Natural killer cell (primary cell): ENCODE measurements at regions not wholly inside any gene's neighbourhood (a gene's known extent, or its start where the extent isn't known, plus 50 kb on each side); places are given as distances from the start of the nearest gene placed in this dataset.

Experiments
- ATAC-seq, 3 donors: fragments of 150-1000 bp in 2 of 3; fragments of 200-7000 bp in 1 of 3; cut with Tn5 transposase; 1 replicate in 1 of 3; 2 replicates in 2 of 3; pipeline ENCODE4 v1.10.0; 2021; ENCODE audit warnings: mild to moderate bottlenecking in 2 of 3, moderate library complexity in 2 of 3
- DNase-seq, 2 donors: peaks; one replicate each; pipeline versions ENCODE4 v3.0.0 to v3.0.0-alpha.2; 2013 to 2021; ENCODE audit warnings: mixed read lengths in 1 of 2
- H3K27ac ChIP-seq: one replicate; pipeline ENCODE4 v1.5.1; 2013; ENCODE audit warnings: mild to moderate bottlenecking, low read length
- H3K27me3 ChIP-seq: one replicate; pipeline ENCODE4 v1.6.1; 2013; ENCODE audit warnings: low read length; ENCODE audit not compliant: control insufficient read depth, insufficient read depth
- H3K36me3 ChIP-seq: one replicate; pipeline ENCODE4 v1.6.1; 2013; ENCODE audit warnings: low read length; ENCODE audit not compliant: control insufficient read depth, insufficient read depth
- H3K4me1 ChIP-seq: one replicate; pipeline ENCODE4 v1.6.1; 2013; ENCODE audit warnings: low read length; ENCODE audit not compliant: control insufficient read depth, insufficient read depth
- H3K4me3 ChIP-seq: one replicate; pipeline ENCODE4 v1.5.1; 2013; ENCODE audit warnings: low read length
- H3K9me3 ChIP-seq: one replicate; pipeline ENCODE4 v1.6.1; 2013; ENCODE audit warnings: low read length; ENCODE audit not compliant: control insufficient read depth, insufficient read depth
- H3K27ac Mint-ChIP-seq, 2 donors: one replicate each; pipeline ENCODE4 v1.8.0; 2022; ENCODE audit warnings: mild to moderate bottlenecking in 2 of 2, mixed read lengths in 2 of 2, moderate library complexity in 1 of 2
- H3K27me3 Mint-ChIP-seq, 2 donors: one replicate each; pipeline ENCODE4 v1.8.0; 2022; ENCODE audit warnings: low read depth in 2 of 2, mixed read lengths in 2 of 2
- H3K36me3 Mint-ChIP-seq: one replicate; pipeline ENCODE4 v1.8.0; 2022; ENCODE audit warnings: mixed read lengths
- H3K4me1 Mint-ChIP-seq, 2 donors: one replicate each; pipeline ENCODE4 v1.8.0; 2022; ENCODE audit warnings: mixed read lengths in 2 of 2
- H3K4me3 Mint-ChIP-seq: one replicate; pipeline ENCODE4 v1.8.0; 2022; ENCODE audit warnings: mild to moderate bottlenecking, moderate library complexity, mixed read lengths
- H3K9me3 Mint-ChIP-seq, 2 donors: one replicate each; pipeline ENCODE4 v1.8.0; 2022; ENCODE audit warnings: mixed read lengths in 2 of 2
- WGBS: methylation state at CpG from one replicate; pipeline ENCODE4 v1.1.7; 2013; ENCODE audit warnings: missing lambda C conversion rate; ENCODE audit not compliant: insufficient coverage; 5-methylcytosine and 5-hydroxymethylcytosine counted together
- intact Hi-C: fragments of 100-400 bp; cut with micrococcal nuclease; formaldehyde crosslinking; loops from one replicate; pipeline ENCODE4 v1.14.2; 2022
- TF ChIP-seq, protein P1 (sequence below): fragments of 200-600 bp; IDR thresholded peaks from one replicate; pipeline ENCODE4 v1.8.0; 2022; ENCODE audit warnings: antibody characterized with exemption

DNA sequence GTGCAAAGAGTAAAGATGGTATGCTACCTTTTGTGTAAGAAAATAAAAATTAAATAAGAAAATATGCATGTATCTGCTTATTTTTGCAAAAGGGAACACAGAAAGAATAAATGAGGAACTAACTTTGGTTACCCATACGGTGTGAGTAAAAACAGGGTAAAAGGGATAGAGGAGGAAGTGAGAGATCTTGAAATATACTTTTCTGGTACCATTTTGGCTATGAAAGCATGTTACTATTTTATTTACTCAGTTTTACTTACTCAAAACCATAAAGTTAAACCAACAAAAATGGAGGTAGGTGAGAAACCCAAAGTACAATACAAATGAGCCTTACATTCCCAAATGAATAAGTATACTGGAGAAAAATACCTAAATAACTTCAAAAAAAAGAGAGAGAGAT lies 122.0 kb upstream of the EGLN3 start:
- no peaks in the 10 kb centered on the region for H3K27me3 ChIP-seq
- Mint-ChIP-seq H3K36me3 (no peaks in the 10 kb centered on the region), H3K27ac (no peak overlapping the region), H3K4me3 (no peak overlapping the region), H3K27me3 (peaks cover 0 to 2% of the 10 kb centered on the region in 2 donors), H3K9me3 (peaks cover 5 to 7% of the 10 kb centered on the region in 2 donors), H3K4me1 (no peaks in the 10 kb centered on the region)
- TF ChIP-seq, protein P1, sequence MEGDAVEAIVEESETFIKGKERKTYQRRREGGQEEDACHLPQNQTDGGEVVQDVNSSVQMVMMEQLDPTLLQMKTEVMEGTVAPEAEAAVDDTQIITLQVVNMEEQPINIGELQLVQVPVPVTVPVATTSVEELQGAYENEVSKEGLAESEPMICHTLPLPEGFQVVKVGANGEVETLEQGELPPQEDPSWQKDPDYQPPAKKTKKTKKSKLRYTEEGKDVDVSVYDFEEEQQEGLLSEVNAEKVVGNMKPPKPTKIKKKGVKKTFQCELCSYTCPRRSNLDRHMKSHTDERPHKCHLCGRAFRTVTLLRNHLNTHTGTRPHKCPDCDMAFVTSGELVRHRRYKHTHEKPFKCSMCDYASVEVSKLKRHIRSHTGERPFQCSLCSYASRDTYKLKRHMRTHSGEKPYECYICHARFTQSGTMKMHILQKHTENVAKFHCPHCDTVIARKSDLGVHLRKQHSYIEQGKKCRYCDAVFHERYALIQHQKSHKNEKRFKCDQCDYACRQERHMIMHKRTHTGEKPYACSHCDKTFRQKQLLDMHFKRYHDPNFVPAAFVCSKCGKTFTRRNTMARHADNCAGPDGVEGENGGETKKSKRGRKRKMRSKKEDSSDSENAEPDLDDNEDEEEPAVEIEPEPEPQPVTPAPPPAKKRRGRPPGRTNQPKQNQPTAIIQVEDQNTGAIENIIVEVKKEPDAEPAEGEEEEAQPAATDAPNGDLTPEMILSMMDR, result no peak
- 56% methylated on average over 1 of the region's 1 CpG for WGBS
- H3K9me3 ChIP-seq, result no peaks in the 10 kb centered on the region
- no peak overlapping the region for H3K27ac ChIP-seq
- DNase-seq (no peak), ATAC-seq (no peak)
- intact Hi-C loops, result no loop called here
- no peak overlapping the region for H3K4me3 ChIP-seq
- no peaks in the 10 kb centered on the region for H3K4me1 ChIP-seq
- no peaks in the 10 kb centered on the region for H3K36me3 ChIP-seq

DNA sequence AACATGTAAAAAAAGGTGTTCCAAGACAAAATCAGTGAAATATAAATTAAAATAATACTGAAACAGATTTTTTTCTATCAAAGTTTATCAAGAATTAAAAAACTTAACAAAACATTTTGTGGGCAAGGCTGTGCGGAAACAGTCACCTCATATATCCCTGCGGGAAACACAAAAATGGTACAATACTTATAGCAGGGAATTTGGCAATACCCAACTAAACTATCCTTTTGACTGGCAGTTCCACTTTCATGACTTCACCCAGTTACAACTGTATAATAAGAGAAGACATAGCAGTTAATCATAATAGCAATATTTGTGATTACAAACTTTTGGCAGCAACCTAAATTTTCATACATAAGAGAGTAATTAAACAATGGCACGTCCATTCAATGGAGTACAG lies 121.5 kb upstream of the EGLN3 start:
- no peaks in the 10 kb centered on the region for H3K27me3 ChIP-seq
- H3K36me3 ChIP-seq, result no peaks in the 10 kb centered on the region
- H3K9me3 ChIP-seq, result no peaks in the 10 kb centered on the region
- ATAC-seq (no peak), DNase-seq (no peak)
- Mint-ChIP-seq H3K27me3 (peaks cover 0 to 2% of the 10 kb centered on the region in 2 donors), H3K4me1 (no peaks in the 10 kb centered on the region), H3K36me3 (no peaks in the 10 kb centered on the region), H3K4me3 (no peak overlapping the region), H3K27ac (no peak overlapping the region), H3K9me3 (peaks cover 5 to 7% of the 10 kb centered on the region in 2 donors)
- H3K27ac ChIP-seq, result no peak overlapping the region
- 100% methylated on average over 2 of the region's 3 CpGs for WGBS
- TF ChIP-seq, protein P1, result no peak
- no peaks in the 10 kb centered on the region for H3K4me1 ChIP-seq
- intact Hi-C loops, result no loop called here
- no peak overlapping the region for H3K4me3 ChIP-seq

DNA sequence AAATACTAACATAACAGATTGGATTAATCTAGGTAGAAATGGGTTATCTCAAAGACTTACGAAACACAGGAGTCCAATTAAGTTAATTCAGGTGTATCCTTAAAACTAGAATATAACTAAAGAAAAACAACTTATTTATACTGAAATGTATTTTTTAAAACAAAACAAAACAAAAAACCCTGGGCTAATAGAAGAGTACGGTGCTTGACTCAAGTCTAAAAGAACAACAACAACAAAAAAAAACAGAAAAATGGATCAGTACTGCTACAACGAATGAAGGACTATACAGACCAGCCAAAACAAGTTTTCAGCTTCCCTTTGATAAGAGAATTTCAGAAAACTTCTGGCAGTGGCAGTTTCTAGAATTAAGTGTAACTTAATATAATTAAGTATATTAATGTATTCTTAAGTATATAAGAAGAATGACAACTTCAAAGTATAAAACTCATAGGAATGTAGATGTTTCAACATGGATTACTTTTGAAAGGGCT lies 120.1 kb upstream of the EGLN3 start:
- Histone ChIP-seq H3K4me3 (no peak overlapping the region), H3K9me3 (no peaks in the 10 kb centered on the region), H3K36me3 (no peaks in the 10 kb centered on the region), H3K27ac (no peak overlapping the region), H3K27me3 (no peaks in the 10 kb centered on the region), H3K4me1 (no peaks in the 10 kb centered on the region)
- intact Hi-C loops, result no loop called here
- Mint-ChIP-seq H3K36me3 (no peaks in the 10 kb centered on the region), H3K4me1 (no peaks in the 10 kb centered on the region), H3K4me3 (no peak overlapping the region), H3K9me3 (peaks cover 5 to 7% of the 10 kb centered on the region in 2 donors), H3K27me3 (peaks cover 0 to 2% of the 10 kb centered on the region in 2 donors), H3K27ac (no peak overlapping the region)
- TF ChIP-seq, protein P1, result no peak
- 80% methylated on average over 2 of the region's 3 CpGs for WGBS
- ATAC-seq, result no peak
- no peak for DNase-seq

DNA sequence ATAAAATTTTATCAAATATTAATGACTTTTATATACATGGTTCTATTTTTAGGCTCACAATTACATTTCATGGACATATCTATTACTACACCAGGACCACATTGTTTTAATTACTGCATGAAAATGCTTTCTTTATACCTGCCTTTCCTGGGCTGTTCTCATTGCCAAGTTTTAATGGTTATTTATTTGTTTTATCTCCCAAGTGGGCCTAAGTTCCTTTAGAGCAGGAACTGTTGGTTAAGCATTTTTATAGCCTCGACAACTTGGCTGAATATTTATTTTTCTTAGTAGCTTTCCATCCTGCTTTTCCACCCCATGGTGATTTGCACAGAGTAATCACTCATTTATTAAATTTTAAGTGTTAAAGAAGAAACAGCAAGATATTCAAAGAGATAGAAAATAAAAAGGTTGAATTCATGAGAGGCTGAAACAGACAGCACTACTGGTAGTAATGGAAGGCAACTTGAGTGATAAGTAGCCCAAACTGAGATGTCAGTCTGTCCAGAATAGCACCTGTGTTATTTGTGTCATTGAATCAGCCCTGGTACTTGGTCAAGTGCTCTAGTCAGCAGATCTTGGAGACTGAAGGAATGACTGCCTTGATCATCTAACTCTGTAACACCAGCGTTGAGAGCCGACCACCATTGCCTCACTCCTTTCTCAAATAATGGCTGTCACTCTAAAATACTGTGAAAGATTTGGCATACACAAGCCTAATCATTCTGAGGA lies 119.1 kb upstream of the EGLN3 start:
- no peaks in the 10 kb centered on the region for H3K27me3 ChIP-seq
- Mint-ChIP-seq H3K4me3 (no peak overlapping the region), H3K9me3 (peaks cover 5 to 7% of the 10 kb centered on the region in 2 donors), H3K27me3 (peaks cover 0 to 2% of the 10 kb centered on the region in 2 donors), H3K27ac (no peak overlapping the region), H3K36me3 (no peaks in the 10 kb centered on the region), H3K4me1 (no peaks in the 10 kb centered on the region)
- 50% methylated on average over 2 of the region's 3 CpGs for WGBS
- no peak overlapping the region for H3K27ac ChIP-seq
- intact Hi-C loops, result no loop called here
- TF ChIP-seq, protein P1, result no peak
- no peak overlapping the region for H3K4me3 ChIP-seq
- DNase-seq (no peak), ATAC-seq (no peak)
- H3K36me3 ChIP-seq, result no peaks in the 10 kb centered on the region
- no peaks in the 10 kb centered on the region for H3K9me3 ChIP-seq
- H3K4me1 ChIP-seq, result no peaks in the 10 kb centered on the region
